A673 (cell line): ENCODE measurements at regions not wholly inside any gene's neighbourhood (a gene's known extent, or its start where the extent isn't known, plus 50 kb on each side); places are given as distances from the start of the nearest gene placed in this dataset.
A peak's percentile ranks its signal among the peaks of the same experiment; 100 is the strongest.

ENCODE experiments used
- BruUV-seq: library from RNA; stranded (reverse); fragments of 400-500 nt; replicated peaks from 2 replicates; lab custom pipeline; 2021; lab: Mats Ljungman, UMichigan
- CTCF ChIA-PET: fragments of 300-600 bp; sonication (Branson Sonifier 250); formaldehyde crosslinking; loops from one replicate; lab custom pipeline; 2022; ENCODE audit warnings: antibody characterized with exemption; lab: Charles Lee
- POLR2A ChIA-PET: fragments of 300-600 bp; sonication (Branson Sonifier 250); formaldehyde crosslinking; loops from one replicate; lab custom pipeline; 2022; ENCODE audit warnings: antibody characterized with exemption; ENCODE audit not compliant: low non-redundant PET; lab: Charles Lee
- DNase-seq: peaks from one replicate; pipeline ENCODE4 v3.0.0-alpha.2; 2015; ENCODE audit warnings: low spot score
- H3K27ac ChIP-seq: fragments of 200-600 bp; sonication (generic); 2 replicates; pipeline ENCODE4 v1.5.1; 2016; ENCODE audit warnings: mixed run types, low read depth, mild to moderate bottlenecking, mixed read lengths, antibody characterized with exemption, low read length; ENCODE audit not compliant: poor library complexity, severe bottlenecking
- H3K27me3 ChIP-seq: fragments of 200-600 bp; sonication (generic); replicated peaks from 2 replicates; pipeline ENCODE4 v1.6.1; 2017; ENCODE audit warnings: mixed run types, low read depth, mild to moderate bottlenecking, mixed read lengths, antibody characterized with exemption, low read length; ENCODE audit not compliant: insufficient read depth, poor library complexity
- H3K36me3 ChIP-seq: fragments of 200-600 bp; sonication (generic); 2 replicates; pipeline ENCODE4 v1.6.1; 2016; ENCODE audit warnings: mixed run types, mild to moderate bottlenecking, mixed read lengths, antibody characterized with exemption, low read length; ENCODE audit not compliant: insufficient read depth, poor library complexity, severe bottlenecking
- H3K4me1 ChIP-seq: fragments of 200-600 bp; sonication (generic); 2 replicates; pipeline ENCODE4 v1.6.1; 2017; ENCODE audit warnings: mixed run types, mild to moderate bottlenecking, mixed read lengths, antibody characterized with exemption, low read length; ENCODE audit not compliant: insufficient read depth, poor library complexity, severe bottlenecking
- H3K4me3 ChIP-seq: fragments of 200-600 bp; sonication (generic); 2 replicates; pipeline ENCODE4 v1.5.1; 2016; ENCODE audit warnings: low read depth, mixed run types, mild to moderate bottlenecking, mixed read lengths, low read length; ENCODE audit not compliant: poor library complexity, severe bottlenecking
- H3K9me3 ChIP-seq: fragments of 200-600 bp; sonication (generic); 2 replicates; pipeline ENCODE4 v1.6.1; 2016; ENCODE audit warnings: mixed run types, low read depth, mild to moderate bottlenecking, mixed read lengths, antibody characterized with exemption, low read length; ENCODE audit not compliant: poor library complexity, severe bottlenecking
- EZH2 ChIP-seq: fragments of 200-600 bp; sonication (generic); IDR thresholded peaks from 2 replicates; pipeline ENCODE4 v1.6.1; 2017; ENCODE audit warnings: borderline replicate concordance, low read depth, mild to moderate bottlenecking, mixed read lengths, antibody characterized with exemption, low read length; ENCODE audit not compliant: poor library complexity, severe bottlenecking
- intact Hi-C: fragments of 100-400 bp; cut with micrococcal nuclease; formaldehyde crosslinking; loops from one replicate; pipeline ENCODE4 v1.10.0; 2022; ENCODE audit not compliant: unreplicated experiment
- TF ChIP-seq, protein P1 (sequence below): fragments of 300-800, 200-600 bp; sonication (generic); conservative IDR thresholded peaks from 2 replicates; pipeline ENCODE4 v1.5.1; 2017; ENCODE audit warnings: low read depth, mild to moderate bottlenecking, antibody characterized with exemption, low read length, moderate library complexity, mixed read lengths

GRCh38 chr10:23965880-23966279 is 243.1 kb upstream of the KIAA1217 start:
- Histone ChIP-seq H3K9me3 (no peaks in the 10 kb centered on the region), H3K4me1 (no peaks in the 10 kb centered on the region), H3K36me3 (no peaks in the 10 kb centered on the region), H3K27me3 (peaks cover 3% of the 10 kb centered on the region), H3K27ac (no peak overlapping the region), H3K4me3 (no peak overlapping the region)
- CTCF ChIA-PET, result no interaction called here
- POLR2A ChIA-PET, result no interaction called here
- BruUV-seq, result no TSS peak
- DNase-seq, result no peak
- TF ChIP-seq, protein P1, sequence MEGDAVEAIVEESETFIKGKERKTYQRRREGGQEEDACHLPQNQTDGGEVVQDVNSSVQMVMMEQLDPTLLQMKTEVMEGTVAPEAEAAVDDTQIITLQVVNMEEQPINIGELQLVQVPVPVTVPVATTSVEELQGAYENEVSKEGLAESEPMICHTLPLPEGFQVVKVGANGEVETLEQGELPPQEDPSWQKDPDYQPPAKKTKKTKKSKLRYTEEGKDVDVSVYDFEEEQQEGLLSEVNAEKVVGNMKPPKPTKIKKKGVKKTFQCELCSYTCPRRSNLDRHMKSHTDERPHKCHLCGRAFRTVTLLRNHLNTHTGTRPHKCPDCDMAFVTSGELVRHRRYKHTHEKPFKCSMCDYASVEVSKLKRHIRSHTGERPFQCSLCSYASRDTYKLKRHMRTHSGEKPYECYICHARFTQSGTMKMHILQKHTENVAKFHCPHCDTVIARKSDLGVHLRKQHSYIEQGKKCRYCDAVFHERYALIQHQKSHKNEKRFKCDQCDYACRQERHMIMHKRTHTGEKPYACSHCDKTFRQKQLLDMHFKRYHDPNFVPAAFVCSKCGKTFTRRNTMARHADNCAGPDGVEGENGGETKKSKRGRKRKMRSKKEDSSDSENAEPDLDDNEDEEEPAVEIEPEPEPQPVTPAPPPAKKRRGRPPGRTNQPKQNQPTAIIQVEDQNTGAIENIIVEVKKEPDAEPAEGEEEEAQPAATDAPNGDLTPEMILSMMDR, result no peak
- TF ChIP-seq EZH2, result no peak
- intact Hi-C loops, result no loop called here

GRCh38 chr10:23966504-23967051 is 242.4 kb upstream of the KIAA1217 start:
- intact Hi-C loops, result no loop called here
- no peaks in the 10 kb centered on the region for H3K9me3 ChIP-seq
- peaks cover 3% of the 10 kb centered on the region for H3K27me3 ChIP-seq
- BruUV-seq, result no TSS peak
- ChIA-PET POLR2A (no interaction called here), CTCF (no interaction called here)
- TF ChIP-seq, protein P1, result no peak
- no peak for TF ChIP-seq EZH2
- no peak for DNase-seq
- H3K4me3 ChIP-seq, result no peak overlapping the region
- no peaks in the 10 kb centered on the region for H3K36me3 ChIP-seq
- no peak overlapping the region for H3K27ac ChIP-seq
- H3K4me1 ChIP-seq, result no peaks in the 10 kb centered on the region

- POLR2A ChIA-PET, result no interaction called here
- Histone ChIP-seq H3K9me3 (no peaks in the 10 kb centered on the region), H3K4me3 (no peak overlapping the region), H3K4me1 (no peaks in the 10 kb centered on the region), H3K27me3 (no peaks in the 10 kb centered on the region), H3K36me3 (no peaks in the 10 kb centered on the region), H3K27ac (no peak overlapping the region)
- TF ChIP-seq, protein P1, result no peak
- intact Hi-C loops, result no loop called here
- BruUV-seq, result no TSS peak
- peak; percentile 28 for DNase-seq
- CTCF ChIA-PET, result no interaction called here
Observed at GRCh38 chr10:23968301-23968700, 240.6 kb upstream of the KIAA1217 start.
